K562 (cell line): ENCODE measurements at regions not wholly inside any gene's neighbourhood (a gene's known extent, or its start where the extent isn't known, plus 50 kb on each side); places are given as distances from the start of the nearest gene placed in this dataset.

Source experiments
- BHLHE40 ChIP-seq: IDR thresholded peaks from 2 replicates; pipeline ENCODE4 v1.6.1; 2011; ENCODE audit warnings: low read length, improper control_type of control experiment
- HDAC2 ChIP-seq: fragments of 450-650 bp; IDR thresholded peaks from 2 replicates; pipeline ENCODE4 v1.6.1; 2016; ENCODE audit warnings: mild to moderate bottlenecking
- TF ChIP-seq, protein P1 (sequence below), 3 experiments: IDR thresholded peaks in 2 of 3; conservative IDR thresholded peaks in 1 of 3; 2 replicates each; pipeline ENCODE4 v1.5.1; 2011 to 2012; ENCODE audit warnings: low read length in 3 of 3, mild to moderate bottlenecking in 3 of 3, control low read depth in 2 of 3, improper control_type of control experiment in 1 of 3, inconsistent platforms in 1 of 3, low read depth in 1 of 3, mixed read lengths in 1 of 3, moderate library complexity in 1 of 3; ENCODE audit not compliant: insufficient read depth in 2 of 3

DNA sequence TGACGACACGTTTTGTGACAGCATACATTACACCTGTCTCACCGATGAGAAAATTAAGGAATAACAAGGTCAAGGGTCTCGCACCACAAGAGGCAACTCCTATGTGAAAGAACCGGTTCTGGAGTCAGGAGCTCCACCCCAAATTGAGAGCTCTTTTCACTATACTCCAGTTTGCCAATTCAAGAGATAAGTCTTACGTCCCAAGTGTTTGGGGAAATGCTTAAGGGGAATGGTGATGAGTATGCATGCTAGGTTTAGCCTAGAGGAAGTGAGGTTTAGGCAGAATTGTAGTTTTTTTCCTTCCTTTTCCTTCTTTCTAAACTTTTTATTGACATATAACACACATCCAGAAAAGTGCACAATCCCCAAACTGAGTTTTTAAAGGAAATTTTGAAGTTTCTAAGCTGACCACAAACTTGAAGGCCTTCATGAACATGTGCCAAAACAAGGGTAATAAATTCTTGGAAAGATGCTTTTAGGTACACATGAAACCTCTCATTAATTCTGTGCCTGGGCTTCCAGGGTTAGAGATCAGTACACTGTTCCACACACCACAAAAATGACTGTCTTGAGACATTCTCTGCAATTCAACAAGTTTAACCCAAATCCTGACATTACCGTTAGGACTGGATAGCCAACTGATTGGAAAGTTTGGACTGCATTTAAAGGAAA lies 127.6 kb upstream of the SLC1A3 start:
- TF ChIP-seq HDAC2 = no peak
- TF ChIP-seq BHLHE40 = no peak
- TF ChIP-seq, protein P1, sequence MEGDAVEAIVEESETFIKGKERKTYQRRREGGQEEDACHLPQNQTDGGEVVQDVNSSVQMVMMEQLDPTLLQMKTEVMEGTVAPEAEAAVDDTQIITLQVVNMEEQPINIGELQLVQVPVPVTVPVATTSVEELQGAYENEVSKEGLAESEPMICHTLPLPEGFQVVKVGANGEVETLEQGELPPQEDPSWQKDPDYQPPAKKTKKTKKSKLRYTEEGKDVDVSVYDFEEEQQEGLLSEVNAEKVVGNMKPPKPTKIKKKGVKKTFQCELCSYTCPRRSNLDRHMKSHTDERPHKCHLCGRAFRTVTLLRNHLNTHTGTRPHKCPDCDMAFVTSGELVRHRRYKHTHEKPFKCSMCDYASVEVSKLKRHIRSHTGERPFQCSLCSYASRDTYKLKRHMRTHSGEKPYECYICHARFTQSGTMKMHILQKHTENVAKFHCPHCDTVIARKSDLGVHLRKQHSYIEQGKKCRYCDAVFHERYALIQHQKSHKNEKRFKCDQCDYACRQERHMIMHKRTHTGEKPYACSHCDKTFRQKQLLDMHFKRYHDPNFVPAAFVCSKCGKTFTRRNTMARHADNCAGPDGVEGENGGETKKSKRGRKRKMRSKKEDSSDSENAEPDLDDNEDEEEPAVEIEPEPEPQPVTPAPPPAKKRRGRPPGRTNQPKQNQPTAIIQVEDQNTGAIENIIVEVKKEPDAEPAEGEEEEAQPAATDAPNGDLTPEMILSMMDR (IDR thresholded peaks at IDR 0.05 in 2 of 3, conservative IDR thresholded peaks at IDR 0.05 in 1 of 3; ENCODE audit: insufficient read depth in 2 of 3, low read depth in 1 of 3, low read length in 3 of 3) = no peak
